SIG-M5 treated with dmso at 0.1 percent for 504 hours (cell line): ENCODE measurements at regions not wholly inside any gene's neighbourhood (a gene's known extent, or its start where the extent isn't known, plus 50 kb on each side); places are given as distances from the start of the nearest gene placed in this dataset.

Experiments
- DNase-seq: peaks from one replicate; lab custom pipeline; 2025; ENCODE audit not compliant: unreplicated experiment; lab: John Stamatoyannopoulos, UW

GRCh38 chr3:44186712-44187111, 55.0 kb upstream of the TOPAZ1 start:
- DNase-seq = no peak
